Brain microvascular endothelial cell (primary cell): ENCODE measurements at regions not wholly inside any gene's neighbourhood (a gene's known extent, or its start where the extent isn't known, plus 50 kb on each side); places are given as distances from the start of the nearest gene placed in this dataset.

Source experiments
- DNase-seq: peaks from one replicate; pipeline ENCODE4 v3.0.0-alpha.2; 2020
- H3K27ac ChIP-seq: fragments of 250-450 bp; sonication (Bioruptor Pico); 2 replicates; pipeline ENCODE4 v1.5.1; 2020; ENCODE audit warnings: mild to moderate bottlenecking, moderate library complexity
- H3K27me3 ChIP-seq: fragments of 250-450 bp; sonication (Bioruptor Pico); replicated peaks from 2 replicates; pipeline ENCODE4 v1.5.1; 2020; ENCODE audit warnings: mild to moderate bottlenecking
- H3K36me3 ChIP-seq: fragments of 250-450 bp; sonication (Bioruptor Pico); replicated peaks from 2 replicates; pipeline ENCODE4 v1.5.1; 2020; ENCODE audit warnings: mild to moderate bottlenecking
- H3K4me3 ChIP-seq: 2 replicates; pipeline ENCODE4 v1.5.1; 2011; ENCODE audit warnings: low read depth, mild to moderate bottlenecking, control low read depth, low read length, moderate library complexity
- CTCF ChIP-seq: IDR thresholded peaks from 2 replicates; pipeline ENCODE4 v1.5.1; 2011; ENCODE audit warnings: low read depth, mild to moderate bottlenecking, moderate library complexity, low read length, control low read depth, inconsistent platforms; ENCODE audit errors: missing control alignments
- in situ Hi-C: cut with HindIII; loops from 2 replicates; pipeline ENCODE4 v1.10.0; 2017; ENCODE audit warnings: low sequenced_read_pairs, low pct_ligation_motif_present

- DNase-seq: peak; percentile 6
- Histone ChIP-seq H3K36me3 (no peaks in the 10 kb centered on the region), H3K27me3 (no peaks in the 10 kb centered on the region), H3K4me3 (peak overlapping the region; percentile 91), H3K27ac (peak overlapping the region; percentile 68)
- in situ Hi-C loops: no loop called here
- no peak for TF ChIP-seq CTCF
Observed at GRCh38 chr9:36486933-36487481, 85.7 kb upstream of the MELK start.

GRCh38 chr9:36486329-36486932 lies 86.3 kb upstream of the MELK start:
- Histone ChIP-seq H3K27ac (peak overlapping the region; percentile 68), H3K27me3 (no peaks in the 10 kb centered on the region), H3K36me3 (no peaks in the 10 kb centered on the region), H3K4me3 (peak overlapping the region; percentile 91)
- in situ Hi-C loops: no loop called here
- TF ChIP-seq CTCF: no peak
- no peak for DNase-seq

- Histone ChIP-seq H3K27me3 (no peaks in the 10 kb centered on the region), H3K4me3 (peak overlapping the region; percentile 91), H3K36me3 (no peaks in the 10 kb centered on the region), H3K27ac (no peak overlapping the region)
- DNase-seq: no peak
- in situ Hi-C loops: no loop called here
- no peak for TF ChIP-seq CTCF
Observed at GRCh38 chr9:36485647-36486328, 85.7 kb upstream of the RNF38 start.

- Histone ChIP-seq H3K36me3 (no peaks in the 10 kb centered on the region), H3K4me3 (no peak overlapping the region), H3K27ac (no peak overlapping the region), H3K27me3 (no peaks in the 10 kb centered on the region)
- no peak for TF ChIP-seq CTCF
- in situ Hi-C loops: no loop called here
- DNase-seq: no peak
Observed at GRCh38 chr9:36484124-36484523, 84.1 kb upstream of the RNF38 start.

GRCh38 chr9:36479101-36479500 lies 79.0 kb upstream of the RNF38 start:
- H3K4me3 ChIP-seq: no peak overlapping the region
- H3K27me3 ChIP-seq: no peaks in the 10 kb centered on the region
- no peak for DNase-seq
- in situ Hi-C loops: no loop called here
- no peaks in the 10 kb centered on the region for H3K36me3 ChIP-seq
- TF ChIP-seq CTCF: no peak
- no peak overlapping the region for H3K27ac ChIP-seq

- Histone ChIP-seq H3K27me3 (no peaks in the 10 kb centered on the region), H3K4me3 (no peak overlapping the region), H3K36me3 (no peaks in the 10 kb centered on the region), H3K27ac (peak overlapping the region; percentile 74)
- no peak for TF ChIP-seq CTCF
- in situ Hi-C loops: no loop called here
- no peak for DNase-seq
Observed at GRCh38 chr9:36471359-36471758, 71.3 kb upstream of the RNF38 start.
